DMS153 (cell line): ENCODE measurements at regions not wholly inside any gene's neighbourhood (a gene's known extent, or its start where the extent isn't known, plus 50 kb on each side); places are given as distances from the start of the nearest gene placed in this dataset.

Experiments
- DNase-seq: peaks from one replicate; lab custom pipeline; 2025; lab: John Stamatoyannopoulos, UW

GRCh38 chr16:11445486-11445885 is 100.2 kb downstream of the RMI2 start:
- DNase-seq = no peak

GRCh38 chr16:11446566-11447119 is 101.4 kb downstream of the RMI2 start:
- DNase-seq = peak; percentile 60

- DNase-seq = no peak
These were observed 102.0 kb downstream of the RMI2 start for GRCh38 chr16:11447272-11447671.

- no peak for DNase-seq
These were observed 102.6 kb downstream of the RMI2 start for GRCh38 chr16:11447836-11448235.

- DNase-seq = no peak
These were observed 103.6 kb downstream of the RMI2 start for GRCh38 chr16:11448796-11449416.

GRCh38 chr16:11449716-11450115 is 104.5 kb downstream of the RMI2 start:
- DNase-seq = no peak

GRCh38 chr16:11450136-11450535 is 104.9 kb downstream of the RMI2 start:
- DNase-seq = no peak

GRCh38 chr16:11452298-11452697 is 107.0 kb downstream of the RMI2 start:
- no peak for DNase-seq

- DNase-seq = no peak
These were observed 107.6 kb downstream of the RMI2 start for GRCh38 chr16:11452746-11453389.

GRCh38 chr16:11456741-11457140 is 111.5 kb downstream of the RMI2 start:
- DNase-seq = no peak

GRCh38 chr16:11459722-11460121 is 114.5 kb downstream of the RMI2 start:
- DNase-seq = no peak

- DNase-seq = no peak
These were observed 115.7 kb downstream of the RMI2 start for GRCh38 chr16:11460820-11461594.

GRCh38 chr16:11461595-11461990 is 116.3 kb downstream of the RMI2 start:
- DNase-seq = no peak

- DNase-seq = no peak
These were observed 116.8 kb downstream of the RMI2 start for GRCh38 chr16:11462036-11462435.

- DNase-seq = no peak
These were observed 117.6 kb downstream of the RMI2 start for GRCh38 chr16:11462861-11463260.

- DNase-seq = no peak
These were observed 119.0 kb downstream of the RMI2 start for GRCh38 chr16:11464241-11464640.

GRCh38 chr16:11465675-11466074 is 120.4 kb downstream of the RMI2 start:
- no peak for DNase-seq

- no peak for DNase-seq
These were observed 115.9 kb downstream of the LITAF start for GRCh38 chr16:11470676-11471415.

- DNase-seq = no peak
These were observed 115.2 kb downstream of the LITAF start for GRCh38 chr16:11471548-11471947.

GRCh38 chr16:11472410-11472809 is 114.3 kb downstream of the LITAF start:
- no peak for DNase-seq

- DNase-seq = no peak
These were observed 113.9 kb downstream of the LITAF start for GRCh38 chr16:11472851-11473250.

GRCh38 chr16:11473728-11474127 is 113.0 kb downstream of the LITAF start:
- no peak for DNase-seq
